ENCODE measurements at regions not wholly inside any gene's neighbourhood (a gene's known extent, or its start where the extent isn't known, plus 50 kb on each side); places are given as distances from the start of the nearest gene placed in this dataset.

GRCh38 chr6:56759521-56759920 is 116.8 kb upstream of the DST start:
- H3K27ac ChIP-seq (replicated peaks) = no peak overlapping the region
- TF ChIP-seq POLR2AphosphoS5 (IDR thresholded peaks at IDR 0.05; ENCODE audit: low read depth) (no peak), SPI1 (IDR thresholded peaks at IDR 0.05; ENCODE audit: borderline replicate concordance, low read depth) (no peak), GABPA (IDR thresholded peaks at IDR 0.05; ENCODE audit: low read depth) (no peak)
- TF ChIP-seq, protein P1, sequence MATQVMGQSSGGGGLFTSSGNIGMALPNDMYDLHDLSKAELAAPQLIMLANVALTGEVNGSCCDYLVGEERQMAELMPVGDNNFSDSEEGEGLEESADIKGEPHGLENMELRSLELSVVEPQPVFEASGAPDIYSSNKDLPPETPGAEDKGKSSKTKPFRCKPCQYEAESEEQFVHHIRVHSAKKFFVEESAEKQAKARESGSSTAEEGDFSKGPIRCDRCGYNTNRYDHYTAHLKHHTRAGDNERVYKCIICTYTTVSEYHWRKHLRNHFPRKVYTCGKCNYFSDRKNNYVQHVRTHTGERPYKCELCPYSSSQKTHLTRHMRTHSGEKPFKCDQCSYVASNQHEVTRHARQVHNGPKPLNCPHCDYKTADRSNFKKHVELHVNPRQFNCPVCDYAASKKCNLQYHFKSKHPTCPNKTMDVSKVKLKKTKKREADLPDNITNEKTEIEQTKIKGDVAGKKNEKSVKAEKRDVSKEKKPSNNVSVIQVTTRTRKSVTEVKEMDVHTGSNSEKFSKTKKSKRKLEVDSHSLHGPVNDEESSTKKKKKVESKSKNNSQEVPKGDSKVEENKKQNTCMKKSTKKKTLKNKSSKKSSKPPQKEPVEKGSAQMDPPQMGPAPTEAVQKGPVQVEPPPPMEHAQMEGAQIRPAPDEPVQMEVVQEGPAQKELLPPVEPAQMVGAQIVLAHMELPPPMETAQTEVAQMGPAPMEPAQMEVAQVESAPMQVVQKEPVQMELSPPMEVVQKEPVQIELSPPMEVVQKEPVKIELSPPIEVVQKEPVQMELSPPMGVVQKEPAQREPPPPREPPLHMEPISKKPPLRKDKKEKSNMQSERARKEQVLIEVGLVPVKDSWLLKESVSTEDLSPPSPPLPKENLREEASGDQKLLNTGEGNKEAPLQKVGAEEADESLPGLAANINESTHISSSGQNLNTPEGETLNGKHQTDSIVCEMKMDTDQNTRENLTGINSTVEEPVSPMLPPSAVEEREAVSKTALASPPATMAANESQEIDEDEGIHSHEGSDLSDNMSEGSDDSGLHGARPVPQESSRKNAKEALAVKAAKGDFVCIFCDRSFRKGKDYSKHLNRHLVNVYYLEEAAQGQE (IDR thresholded peaks at IDR 0.05; ENCODE audit: insufficient replicate concordance, low read depth) = no peak
- TF ChIP-seq, protein P2, sequence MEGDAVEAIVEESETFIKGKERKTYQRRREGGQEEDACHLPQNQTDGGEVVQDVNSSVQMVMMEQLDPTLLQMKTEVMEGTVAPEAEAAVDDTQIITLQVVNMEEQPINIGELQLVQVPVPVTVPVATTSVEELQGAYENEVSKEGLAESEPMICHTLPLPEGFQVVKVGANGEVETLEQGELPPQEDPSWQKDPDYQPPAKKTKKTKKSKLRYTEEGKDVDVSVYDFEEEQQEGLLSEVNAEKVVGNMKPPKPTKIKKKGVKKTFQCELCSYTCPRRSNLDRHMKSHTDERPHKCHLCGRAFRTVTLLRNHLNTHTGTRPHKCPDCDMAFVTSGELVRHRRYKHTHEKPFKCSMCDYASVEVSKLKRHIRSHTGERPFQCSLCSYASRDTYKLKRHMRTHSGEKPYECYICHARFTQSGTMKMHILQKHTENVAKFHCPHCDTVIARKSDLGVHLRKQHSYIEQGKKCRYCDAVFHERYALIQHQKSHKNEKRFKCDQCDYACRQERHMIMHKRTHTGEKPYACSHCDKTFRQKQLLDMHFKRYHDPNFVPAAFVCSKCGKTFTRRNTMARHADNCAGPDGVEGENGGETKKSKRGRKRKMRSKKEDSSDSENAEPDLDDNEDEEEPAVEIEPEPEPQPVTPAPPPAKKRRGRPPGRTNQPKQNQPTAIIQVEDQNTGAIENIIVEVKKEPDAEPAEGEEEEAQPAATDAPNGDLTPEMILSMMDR (IDR thresholded peaks at IDR 0.05; ENCODE audit: insufficient read depth, low read length) = no peak
- H3K27me3 ChIP-seq (ENCODE audit: insufficient read depth, poor library complexity, severe bottlenecking) = no peaks in the 10 kb centered on the region
- DNase-seq (ENCODE audit: low read depth in 1 of 2, low spot score in 1 of 2) = no peak
- H3K4me3 ChIP-seq (replicated peaks; ENCODE audit: insufficient read depth, low read length) = no peak overlapping the region

DNA sequence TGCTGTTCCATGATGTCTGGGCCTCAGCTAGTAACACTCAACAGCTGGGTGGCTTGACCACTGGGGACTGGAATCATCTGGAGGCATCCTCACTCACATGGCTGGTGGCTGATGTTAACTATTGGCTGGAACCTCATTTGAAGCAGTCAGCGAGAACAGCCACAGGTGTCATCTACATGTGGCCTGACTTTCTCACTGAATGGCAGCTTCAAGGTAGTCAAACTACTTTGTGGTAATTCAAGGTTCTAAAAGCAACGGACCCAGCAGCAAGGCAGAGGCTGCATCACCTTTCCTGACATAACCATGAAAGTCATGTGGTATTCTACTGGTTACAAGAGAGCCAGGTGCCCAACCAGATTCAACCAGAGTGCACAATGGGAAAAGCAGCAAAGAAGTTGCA is 115.9 kb upstream of the DST start:
- Histone ChIP-seq H3K4me3 (replicated peaks; ENCODE audit: insufficient read depth, low read length) (no peak overlapping the region), H3K27ac (replicated peaks) (no peak overlapping the region), H3K27me3 (ENCODE audit: insufficient read depth, poor library complexity, severe bottlenecking) (no peaks in the 10 kb centered on the region)
- DNase-seq (ENCODE audit: low read depth in 1 of 2, low spot score in 1 of 2) = no peak
- TF ChIP-seq POLR2AphosphoS5 (IDR thresholded peaks at IDR 0.05; ENCODE audit: low read depth) = no peak
- no peak for TF ChIP-seq SPI1 (IDR thresholded peaks at IDR 0.05; ENCODE audit: borderline replicate concordance, low read depth)
- TF ChIP-seq, protein P2 (IDR thresholded peaks at IDR 0.05; ENCODE audit: insufficient read depth, low read length) = no peak
- no peak for TF ChIP-seq GABPA (IDR thresholded peaks at IDR 0.05; ENCODE audit: low read depth)
- TF ChIP-seq, protein P1 (IDR thresholded peaks at IDR 0.05; ENCODE audit: insufficient replicate concordance, low read depth) = no peak

GRCh38 chr6:56758120-56758519 is 115.4 kb upstream of the DST start:
- TF ChIP-seq SPI1 (IDR thresholded peaks at IDR 0.05; ENCODE audit: borderline replicate concordance, low read depth) (no peak), POLR2AphosphoS5 (IDR thresholded peaks at IDR 0.05; ENCODE audit: low read depth) (no peak), GABPA (IDR thresholded peaks at IDR 0.05; ENCODE audit: low read depth) (no peak)
- TF ChIP-seq, protein P1 (IDR thresholded peaks at IDR 0.05; ENCODE audit: insufficient replicate concordance, low read depth) = no peak
- TF ChIP-seq, protein P2 (IDR thresholded peaks at IDR 0.05; ENCODE audit: insufficient read depth, low read length) = no peak
- no peak for DNase-seq (ENCODE audit: low read depth in 1 of 2, low spot score in 1 of 2)
- no peak overlapping the region for H3K27ac ChIP-seq (replicated peaks)

More at GRCh38 chr6:56758120-56758519, 115.4 kb upstream of the DST start:
- Histone ChIP-seq H3K4me3 (replicated peaks; ENCODE audit: insufficient read depth, low read length) (no peak overlapping the region), H3K27me3 (ENCODE audit: insufficient read depth, poor library complexity, severe bottlenecking) (no peaks in the 10 kb centered on the region)
